ENCODE measurements at regions not wholly inside any gene's neighbourhood (a gene's known extent, or its start where the extent isn't known, plus 50 kb on each side); places are given as distances from the start of the nearest gene placed in this dataset.
"Not testable (repeated sequence)": the region's sequence is repeated elsewhere in the genome, so short reads cannot be mapped to it uniquely, and the experiment has no call there.

DNA sequence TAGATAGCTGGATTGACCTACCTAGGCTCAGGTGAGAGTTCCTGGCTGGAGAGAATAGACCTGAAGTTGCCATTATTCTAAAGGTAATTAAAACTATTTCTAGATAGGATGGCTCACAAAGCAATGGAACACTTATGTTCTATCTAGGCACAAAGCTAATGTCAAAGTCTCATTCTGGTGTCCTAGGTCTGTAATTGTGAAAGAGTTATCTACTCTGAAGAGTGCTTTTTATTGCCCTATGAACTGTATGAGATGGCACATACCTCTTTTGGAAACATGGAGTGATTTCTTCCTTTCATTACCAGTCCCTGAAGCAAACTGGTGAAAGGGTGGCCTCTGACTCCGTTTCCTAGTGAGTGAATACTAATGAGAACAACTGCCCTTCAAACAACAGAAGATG, 80.3 kb downstream of the MTNR1B start:
- TF ChIP-seq, protein P1, sequence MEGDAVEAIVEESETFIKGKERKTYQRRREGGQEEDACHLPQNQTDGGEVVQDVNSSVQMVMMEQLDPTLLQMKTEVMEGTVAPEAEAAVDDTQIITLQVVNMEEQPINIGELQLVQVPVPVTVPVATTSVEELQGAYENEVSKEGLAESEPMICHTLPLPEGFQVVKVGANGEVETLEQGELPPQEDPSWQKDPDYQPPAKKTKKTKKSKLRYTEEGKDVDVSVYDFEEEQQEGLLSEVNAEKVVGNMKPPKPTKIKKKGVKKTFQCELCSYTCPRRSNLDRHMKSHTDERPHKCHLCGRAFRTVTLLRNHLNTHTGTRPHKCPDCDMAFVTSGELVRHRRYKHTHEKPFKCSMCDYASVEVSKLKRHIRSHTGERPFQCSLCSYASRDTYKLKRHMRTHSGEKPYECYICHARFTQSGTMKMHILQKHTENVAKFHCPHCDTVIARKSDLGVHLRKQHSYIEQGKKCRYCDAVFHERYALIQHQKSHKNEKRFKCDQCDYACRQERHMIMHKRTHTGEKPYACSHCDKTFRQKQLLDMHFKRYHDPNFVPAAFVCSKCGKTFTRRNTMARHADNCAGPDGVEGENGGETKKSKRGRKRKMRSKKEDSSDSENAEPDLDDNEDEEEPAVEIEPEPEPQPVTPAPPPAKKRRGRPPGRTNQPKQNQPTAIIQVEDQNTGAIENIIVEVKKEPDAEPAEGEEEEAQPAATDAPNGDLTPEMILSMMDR (IDR thresholded peaks at IDR 0.05; ENCODE audit: low read depth, low read length), result no peak
- no peak for DNase-seq (ENCODE audit: extremely low read depth, low read depth)

DNA sequence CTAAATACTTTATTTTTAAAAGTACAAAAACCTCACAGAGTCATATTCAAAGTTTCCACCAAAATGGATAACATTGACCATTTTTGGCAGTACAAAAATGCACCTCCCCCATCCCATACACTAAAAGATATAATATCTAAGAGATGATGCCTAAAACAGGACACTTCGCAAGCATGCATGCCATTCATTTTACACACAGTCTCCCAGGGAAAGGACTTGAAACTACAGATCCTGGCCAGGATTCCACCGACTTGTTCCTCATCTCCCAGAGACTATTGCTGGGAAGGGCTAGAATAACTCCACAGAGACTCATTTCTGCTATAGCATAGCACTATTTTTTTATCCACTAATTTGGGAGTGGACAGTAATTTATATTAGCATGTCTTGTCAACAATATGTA, 81.7 kb downstream of the MTNR1B start:
- TF ChIP-seq, protein P1 (IDR thresholded peaks at IDR 0.05; ENCODE audit: low read depth, low read length), result no peak

DNA sequence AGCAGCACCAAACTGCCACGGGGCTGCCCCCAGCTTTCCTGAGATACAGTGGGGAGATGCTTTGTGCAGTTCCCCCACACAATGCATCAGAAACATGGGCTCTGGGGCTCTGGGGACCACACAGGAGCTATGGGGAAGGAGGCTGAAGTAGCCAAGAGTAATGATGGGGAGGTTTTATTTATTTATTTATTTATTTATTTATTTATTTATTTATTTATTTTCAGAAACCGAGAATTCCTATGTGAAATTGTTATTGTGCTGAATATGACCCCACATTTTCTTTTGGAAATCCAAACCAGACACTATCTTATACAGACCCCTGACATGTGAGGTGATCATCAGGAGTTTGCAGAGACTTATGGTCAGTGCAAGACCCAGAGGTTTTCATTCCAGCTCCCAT, 84.4 kb downstream of the MTNR1B start:
- no peak for DNase-seq (ENCODE audit: extremely low read depth, low read depth)
- TF ChIP-seq, protein P1 (IDR thresholded peaks at IDR 0.05; ENCODE audit: low read depth, low read length), result no peak

More for the DNA sequence above, 81.7 kb downstream of the MTNR1B start:
- no peak for DNase-seq (ENCODE audit: extremely low read depth, low read depth)

DNA sequence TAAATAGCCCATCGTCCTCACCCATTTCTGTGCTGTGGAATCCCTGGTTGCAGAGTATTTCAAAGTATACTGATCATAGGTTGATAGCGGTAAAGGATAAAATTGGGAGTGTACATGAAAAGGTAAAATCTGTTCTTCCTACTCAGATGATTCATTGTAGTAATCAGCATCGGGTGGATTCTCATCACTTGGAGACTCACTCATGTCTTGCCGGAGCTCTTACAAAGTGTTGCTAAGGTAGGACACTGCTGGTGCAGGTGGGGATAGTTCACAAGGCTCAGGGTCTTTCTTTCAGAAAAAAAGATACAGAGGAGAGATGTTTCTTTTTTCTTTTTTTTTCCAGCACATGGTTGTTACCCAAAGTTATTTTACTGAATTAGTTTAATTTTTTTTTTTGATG, 84.8 kb downstream of the MTNR1B start:
- no peak for DNase-seq (ENCODE audit: extremely low read depth, low read depth)
- TF ChIP-seq, protein P1 (IDR thresholded peaks at IDR 0.05; ENCODE audit: low read depth, low read length), result no peak

DNA sequence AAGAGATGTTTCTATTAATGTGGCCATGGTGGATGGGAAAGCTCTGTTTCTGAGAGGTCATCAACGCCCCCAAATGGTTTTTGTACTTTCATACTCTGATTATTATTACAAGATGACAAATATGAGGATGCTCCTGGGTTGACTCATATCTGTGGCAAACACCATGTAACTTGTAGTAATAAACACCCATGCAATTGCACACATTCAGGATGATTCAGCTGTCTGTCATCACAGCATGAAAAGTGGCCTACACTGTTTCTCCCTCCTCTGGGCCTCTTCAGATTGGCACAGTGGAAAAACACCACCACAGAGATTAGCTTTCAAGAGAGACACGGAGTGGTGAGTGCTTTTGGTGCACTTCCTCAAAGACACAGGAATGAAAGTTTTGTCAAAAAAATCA, 85.4 kb downstream of the MTNR1B start:
- TF ChIP-seq, protein P1 (IDR thresholded peaks at IDR 0.05; ENCODE audit: low read depth, low read length), result no peak
- peak; percentile 78 for DNase-seq (ENCODE audit: extremely low read depth, low read depth)

DNA sequence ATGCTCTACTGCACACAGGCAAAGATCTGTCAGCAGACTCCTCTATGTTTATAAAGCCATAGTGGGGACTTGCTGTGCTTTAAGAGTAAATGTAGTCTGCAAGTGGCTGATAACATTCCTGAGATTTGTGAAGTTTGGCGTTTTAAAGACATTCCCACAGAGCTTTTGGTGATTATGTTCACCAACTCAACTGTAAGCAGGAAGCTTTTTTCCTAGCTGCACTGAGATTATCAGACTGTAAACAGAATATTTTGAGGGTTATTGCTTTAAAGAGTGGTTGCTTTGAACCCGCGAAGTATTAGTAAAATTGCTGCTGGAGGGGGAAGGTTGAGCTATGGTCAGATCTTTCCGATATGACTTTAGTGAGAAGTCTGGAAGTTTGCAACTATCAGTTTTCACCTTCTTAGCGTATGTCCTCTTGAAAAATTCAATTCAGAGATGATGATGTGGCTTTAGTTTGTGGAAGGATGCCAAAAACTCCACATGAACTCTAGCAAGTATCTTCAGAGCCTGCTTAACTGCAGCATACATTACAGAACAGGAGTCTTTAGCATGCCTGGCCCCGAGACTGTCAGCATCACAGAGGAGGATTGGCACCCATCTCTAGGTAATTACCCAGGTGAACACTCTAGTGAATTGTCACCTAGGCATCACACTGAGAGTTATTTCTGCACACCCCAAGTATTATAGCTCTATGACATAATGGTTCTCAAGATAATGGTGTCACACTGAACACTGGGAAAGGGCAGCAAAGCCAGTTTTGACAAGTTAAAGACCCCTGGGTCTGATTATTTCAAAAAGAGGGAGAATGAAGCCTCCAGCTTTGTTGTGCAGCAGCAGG, 89.9 kb downstream of the MTNR1B start:
- TF ChIP-seq, protein P1 (IDR thresholded peaks at IDR 0.05; ENCODE audit: low read depth, low read length), result no peak
- peak; percentile 29 for DNase-seq (ENCODE audit: extremely low read depth, low read depth)

DNA sequence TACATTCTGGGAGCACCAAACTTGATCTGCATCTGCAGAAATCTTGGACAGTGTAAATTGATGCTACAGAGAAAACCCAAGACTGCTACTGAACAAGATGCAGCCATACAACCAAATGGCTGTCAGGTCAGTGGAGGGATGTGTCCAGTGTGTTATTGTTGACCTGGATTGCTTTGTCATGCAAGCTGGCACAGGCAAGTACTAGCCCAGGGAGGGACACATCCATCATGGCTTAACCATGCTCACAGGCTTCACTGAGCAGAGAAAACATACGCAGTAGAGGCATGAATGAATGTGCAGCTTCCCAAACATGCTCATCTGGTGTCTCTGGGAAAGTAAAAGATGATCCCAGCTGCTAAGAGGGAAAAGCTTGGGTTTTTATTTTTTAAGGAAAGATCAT, 93.6 kb downstream of the MTNR1B start:
- no peak for DNase-seq (ENCODE audit: extremely low read depth, low read depth)
- TF ChIP-seq, protein P1 (IDR thresholded peaks at IDR 0.05; ENCODE audit: low read depth, low read length), result no peak

DNA sequence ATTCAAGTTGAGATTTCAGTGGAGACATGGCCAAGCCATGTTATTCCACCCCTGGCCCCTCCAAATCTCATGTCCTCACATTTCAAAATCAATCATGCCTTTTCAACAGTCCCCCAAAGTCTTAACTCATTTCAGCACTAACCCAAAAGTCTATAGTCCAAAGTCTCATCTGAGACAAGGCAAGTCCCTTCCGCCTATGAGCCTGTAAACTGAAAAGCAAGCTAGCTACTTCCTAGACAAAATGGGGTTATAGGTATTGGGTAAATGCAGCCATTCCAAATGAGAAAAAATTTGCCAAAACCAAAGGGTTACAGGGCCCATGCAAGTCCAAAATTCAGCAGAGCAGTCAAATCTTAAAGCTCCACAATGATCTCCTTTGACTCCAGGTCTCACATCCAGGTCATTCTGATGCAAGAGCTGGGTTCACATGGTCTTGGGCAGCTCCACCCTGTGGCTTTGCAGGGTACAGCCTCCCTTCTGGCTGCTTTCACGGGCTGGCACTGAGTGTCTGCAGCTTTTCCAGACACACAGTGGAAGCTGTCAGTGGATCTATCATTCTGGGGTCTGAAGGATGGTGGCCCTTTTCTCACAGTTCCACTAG, 95.7 kb downstream of the MTNR1B start:
- not testable (repeated sequence) for DNase-seq (ENCODE audit: extremely low read depth, low read depth)

Measured in AG09319 (cell line).